ENCODE measurements at regions not wholly inside any gene's neighbourhood (a gene's known extent, or its start where the extent isn't known, plus 50 kb on each side); places are given as distances from the start of the nearest gene placed in this dataset.

DNA sequence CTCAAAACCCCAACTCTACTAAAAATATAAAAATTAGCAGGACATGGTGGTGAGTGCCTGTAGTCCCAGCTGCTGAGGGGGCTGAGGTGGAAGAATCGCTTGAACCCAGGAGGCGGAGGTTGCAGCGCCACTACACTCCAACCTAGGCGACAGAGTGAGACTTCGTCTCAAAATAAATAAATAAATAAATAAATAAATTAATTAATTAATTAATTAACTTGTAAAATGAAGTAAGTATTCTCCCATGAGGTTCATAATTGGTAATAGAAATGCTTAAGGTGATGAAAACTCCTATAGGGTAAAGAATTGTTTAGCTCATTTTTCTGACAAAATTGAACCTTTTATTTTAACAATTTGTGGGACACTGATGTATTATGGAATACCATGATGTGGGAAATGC lies 230.8 kb downstream of the TMEM182 start (continued):
- no peak for TF ChIP-seq CHD7 (IDR thresholded peaks at IDR 0.05; ENCODE audit: insufficient replicate concordance, low read length)
- no peak for TF ChIP-seq JUND (IDR thresholded peaks at IDR 0.05; ENCODE audit: low read length)
- TF ChIP-seq TAF1 (IDR thresholded peaks at IDR 0.05; ENCODE audit: low read depth, low read length) = no peak
- no peak for TF ChIP-seq KDM5A (IDR thresholded peaks at IDR 0.05; ENCODE audit: low read length)
- TF ChIP-seq PHF8 (conservative IDR thresholded peaks at IDR 0.05; ENCODE audit: low read depth, low read length) = no peak
- TF ChIP-seq EZH2 (IDR thresholded peaks at IDR 0.05; ENCODE audit: low read depth, low read length, severe bottlenecking) = no peak
- no peak for TF ChIP-seq RNF2 (IDR thresholded peaks at IDR 0.05; ENCODE audit: borderline replicate concordance, low read depth, low read length, missing control alignments, poor library complexity, severe bottlenecking)
- no peak for TF ChIP-seq TAF7 (optimal IDR thresholded peaks at IDR 0.05; ENCODE audit: borderline replicate concordance, low read depth, low read length)
- no peak for TF ChIP-seq POLR2A (IDR thresholded peaks at IDR 0.05; ENCODE audit: control extremely low read depth in 1 of 2, low read depth in 2 of 2, low read length in 2 of 2)
- TF ChIP-seq CREB1 (IDR thresholded peaks at IDR 0.05) = no peak
- no peak for TF ChIP-seq POU5F1 (IDR thresholded peaks at IDR 0.05; ENCODE audit: low read depth, low read length)
